HL-60 (cell line): ENCODE measurements at regions not wholly inside any gene's neighbourhood (a gene's known extent, or its start where the extent isn't known, plus 50 kb on each side); places are given as distances from the start of the nearest gene placed in this dataset.

ENCODE experiments used
- DNase-seq, 2 experiments: peaks; one replicate each; pipeline ENCODE4 v3.0.0-alpha.2; 2010 to 2020; ENCODE audit warnings: low read depth in 1 of 2, low spot score in 1 of 2
- H3K27ac ChIP-seq: fragments of 250-450 bp; sonication (Bioruptor Pico); replicated peaks from 2 replicates; pipeline ENCODE4 v1.5.1; 2020; ENCODE audit warnings: mild to moderate bottlenecking, moderate library complexity
- H3K27me3 ChIP-seq: fragments of 250-450 bp; sonication (Bioruptor Pico); 2 replicates; pipeline ENCODE4 v1.5.1; 2021; ENCODE audit warnings: mild to moderate bottlenecking, moderate library complexity; ENCODE audit not compliant: insufficient read depth, poor library complexity, severe bottlenecking
- H3K4me3 ChIP-seq: replicated peaks from 2 replicates; pipeline ENCODE4 v1.5.1; 2011; ENCODE audit warnings: mild to moderate bottlenecking, control low read depth, low read length; ENCODE audit not compliant: insufficient read depth
- GABPA ChIP-seq: IDR thresholded peaks from 2 replicates; pipeline ENCODE4 v1.6.1; 2012; ENCODE audit warnings: low read depth
- POLR2AphosphoS5 ChIP-seq: IDR thresholded peaks from 2 replicates; pipeline ENCODE4 v1.6.1; 2012; ENCODE audit warnings: low read depth
- SPI1 ChIP-seq: IDR thresholded peaks from 2 replicates; pipeline ENCODE4 v1.6.1; 2012; ENCODE audit warnings: low read depth, mild to moderate bottlenecking, borderline replicate concordance
- TF ChIP-seq, protein P1 (sequence below): IDR thresholded peaks from 2 replicates; pipeline ENCODE4 v1.6.1; 2012; ENCODE audit warnings: low read depth; ENCODE audit not compliant: insufficient replicate concordance
- TF ChIP-seq, protein P2 (sequence below): IDR thresholded peaks from one replicate; pipeline ENCODE4 v1.5.1; 2011; ENCODE audit warnings: low read length, control low read depth, inconsistent platforms; ENCODE audit not compliant: insufficient read depth

DNA sequence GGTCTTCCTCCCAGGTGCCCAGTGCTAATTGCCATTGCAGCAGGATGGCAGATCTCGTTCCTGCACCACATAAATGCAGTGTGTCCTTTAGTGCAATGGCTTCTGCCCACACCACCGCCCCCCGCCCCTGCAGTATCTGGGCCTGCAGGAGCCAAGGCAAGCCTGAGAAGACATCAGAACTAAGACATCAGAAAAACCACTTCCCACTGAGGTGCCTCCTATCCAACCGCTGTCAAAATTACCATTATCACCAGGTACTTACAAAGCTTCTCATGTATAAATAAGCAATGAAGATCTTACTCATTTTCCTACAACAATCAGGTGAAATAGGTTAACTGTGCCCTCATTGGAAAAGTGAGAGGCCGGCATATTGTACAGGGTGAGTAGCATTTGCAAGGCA, 228.8 kb downstream of the FBXO15 start:
- no peak overlapping the region for H3K27ac ChIP-seq
- H3K27me3 ChIP-seq: peaks cover 4% of the 10 kb centered on the region
- DNase-seq: no peak
- no peak overlapping the region for H3K4me3 ChIP-seq
- TF ChIP-seq, protein P1, sequence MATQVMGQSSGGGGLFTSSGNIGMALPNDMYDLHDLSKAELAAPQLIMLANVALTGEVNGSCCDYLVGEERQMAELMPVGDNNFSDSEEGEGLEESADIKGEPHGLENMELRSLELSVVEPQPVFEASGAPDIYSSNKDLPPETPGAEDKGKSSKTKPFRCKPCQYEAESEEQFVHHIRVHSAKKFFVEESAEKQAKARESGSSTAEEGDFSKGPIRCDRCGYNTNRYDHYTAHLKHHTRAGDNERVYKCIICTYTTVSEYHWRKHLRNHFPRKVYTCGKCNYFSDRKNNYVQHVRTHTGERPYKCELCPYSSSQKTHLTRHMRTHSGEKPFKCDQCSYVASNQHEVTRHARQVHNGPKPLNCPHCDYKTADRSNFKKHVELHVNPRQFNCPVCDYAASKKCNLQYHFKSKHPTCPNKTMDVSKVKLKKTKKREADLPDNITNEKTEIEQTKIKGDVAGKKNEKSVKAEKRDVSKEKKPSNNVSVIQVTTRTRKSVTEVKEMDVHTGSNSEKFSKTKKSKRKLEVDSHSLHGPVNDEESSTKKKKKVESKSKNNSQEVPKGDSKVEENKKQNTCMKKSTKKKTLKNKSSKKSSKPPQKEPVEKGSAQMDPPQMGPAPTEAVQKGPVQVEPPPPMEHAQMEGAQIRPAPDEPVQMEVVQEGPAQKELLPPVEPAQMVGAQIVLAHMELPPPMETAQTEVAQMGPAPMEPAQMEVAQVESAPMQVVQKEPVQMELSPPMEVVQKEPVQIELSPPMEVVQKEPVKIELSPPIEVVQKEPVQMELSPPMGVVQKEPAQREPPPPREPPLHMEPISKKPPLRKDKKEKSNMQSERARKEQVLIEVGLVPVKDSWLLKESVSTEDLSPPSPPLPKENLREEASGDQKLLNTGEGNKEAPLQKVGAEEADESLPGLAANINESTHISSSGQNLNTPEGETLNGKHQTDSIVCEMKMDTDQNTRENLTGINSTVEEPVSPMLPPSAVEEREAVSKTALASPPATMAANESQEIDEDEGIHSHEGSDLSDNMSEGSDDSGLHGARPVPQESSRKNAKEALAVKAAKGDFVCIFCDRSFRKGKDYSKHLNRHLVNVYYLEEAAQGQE: no peak
- no peak for TF ChIP-seq GABPA
- TF ChIP-seq, protein P2, sequence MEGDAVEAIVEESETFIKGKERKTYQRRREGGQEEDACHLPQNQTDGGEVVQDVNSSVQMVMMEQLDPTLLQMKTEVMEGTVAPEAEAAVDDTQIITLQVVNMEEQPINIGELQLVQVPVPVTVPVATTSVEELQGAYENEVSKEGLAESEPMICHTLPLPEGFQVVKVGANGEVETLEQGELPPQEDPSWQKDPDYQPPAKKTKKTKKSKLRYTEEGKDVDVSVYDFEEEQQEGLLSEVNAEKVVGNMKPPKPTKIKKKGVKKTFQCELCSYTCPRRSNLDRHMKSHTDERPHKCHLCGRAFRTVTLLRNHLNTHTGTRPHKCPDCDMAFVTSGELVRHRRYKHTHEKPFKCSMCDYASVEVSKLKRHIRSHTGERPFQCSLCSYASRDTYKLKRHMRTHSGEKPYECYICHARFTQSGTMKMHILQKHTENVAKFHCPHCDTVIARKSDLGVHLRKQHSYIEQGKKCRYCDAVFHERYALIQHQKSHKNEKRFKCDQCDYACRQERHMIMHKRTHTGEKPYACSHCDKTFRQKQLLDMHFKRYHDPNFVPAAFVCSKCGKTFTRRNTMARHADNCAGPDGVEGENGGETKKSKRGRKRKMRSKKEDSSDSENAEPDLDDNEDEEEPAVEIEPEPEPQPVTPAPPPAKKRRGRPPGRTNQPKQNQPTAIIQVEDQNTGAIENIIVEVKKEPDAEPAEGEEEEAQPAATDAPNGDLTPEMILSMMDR: no peak
- no peak for TF ChIP-seq POLR2AphosphoS5
- no peak for TF ChIP-seq SPI1

DNA sequence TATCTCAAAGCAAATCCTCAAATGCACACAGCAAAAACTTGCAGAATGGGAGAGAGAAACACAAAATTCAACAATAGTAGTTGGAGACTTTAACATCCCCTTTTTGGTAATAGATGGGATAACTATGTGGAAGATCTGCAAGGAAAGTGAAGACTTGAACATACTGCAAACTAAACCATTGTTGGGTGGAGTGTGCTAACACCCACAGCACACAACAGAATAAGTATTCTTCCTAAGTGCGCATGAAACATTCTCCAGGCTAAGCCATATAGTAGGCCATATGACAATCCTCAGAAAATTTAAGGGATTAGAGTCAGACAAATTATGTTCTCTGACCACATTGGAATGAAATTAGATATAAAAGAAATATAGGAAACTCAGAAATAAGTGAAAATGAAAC, 230.6 kb downstream of the FBXO15 start:
- DNase-seq: no peak
- TF ChIP-seq GABPA (no peak), POLR2AphosphoS5 (no peak), SPI1 (no peak)
- TF ChIP-seq, protein P2: no peak
- TF ChIP-seq, protein P1: no peak
- peaks cover 4% of the 10 kb centered on the region for H3K27me3 ChIP-seq
- H3K27ac ChIP-seq: no peak overlapping the region
- no peak overlapping the region for H3K4me3 ChIP-seq

DNA sequence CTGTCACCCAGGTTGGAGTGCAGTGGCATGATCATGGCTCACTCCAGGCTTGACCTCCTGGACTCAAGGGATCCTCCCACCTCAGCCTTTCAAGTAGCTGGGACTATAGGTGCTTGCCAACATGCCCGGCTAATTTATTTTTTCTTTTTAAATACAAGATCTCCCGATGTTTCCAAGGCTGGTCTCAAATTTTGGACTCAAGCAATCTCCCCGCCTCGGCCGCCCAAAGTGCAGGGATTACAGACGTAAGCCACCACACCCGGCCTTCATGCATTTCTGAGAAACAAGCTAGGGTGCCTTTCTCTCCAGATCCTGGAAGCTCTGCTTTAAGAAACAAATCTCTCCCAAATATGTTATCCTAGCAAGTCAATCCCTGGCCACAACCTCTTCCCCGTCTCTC, 234.1 kb downstream of the FBXO15 start:
- Histone ChIP-seq H3K27ac (no peak overlapping the region), H3K27me3 (no peaks in the 10 kb centered on the region), H3K4me3 (no peak overlapping the region)
- TF ChIP-seq, protein P1: no peak
- TF ChIP-seq SPI1: no peak
- no peak for TF ChIP-seq GABPA
- TF ChIP-seq POLR2AphosphoS5: no peak
- TF ChIP-seq, protein P2: no peak
- no peak for DNase-seq
